HG03520 (cell line): ENCODE measurements at regions not wholly inside any gene's neighbourhood (a gene's known extent, or its start where the extent isn't known, plus 50 kb on each side); places are given as distances from the start of the nearest gene placed in this dataset.

Source experiments
- ATAC-seq: cut with Tn5 transposase; IDR thresholded peaks from one replicate; pipeline ENCODE4 v1.9.1; 2021; ENCODE audit warnings: mild to moderate bottlenecking, moderate library complexity; ENCODE audit not compliant: unreplicated experiment

- no peak for ATAC-seq
Observed at GRCh38 chr2:18800240-18800971, 211.0 kb upstream of the NT5C1B start.

GRCh38 chr2:18799397-18799796 is 210.0 kb upstream of the NT5C1B start:
- ATAC-seq: no peak

DNA sequence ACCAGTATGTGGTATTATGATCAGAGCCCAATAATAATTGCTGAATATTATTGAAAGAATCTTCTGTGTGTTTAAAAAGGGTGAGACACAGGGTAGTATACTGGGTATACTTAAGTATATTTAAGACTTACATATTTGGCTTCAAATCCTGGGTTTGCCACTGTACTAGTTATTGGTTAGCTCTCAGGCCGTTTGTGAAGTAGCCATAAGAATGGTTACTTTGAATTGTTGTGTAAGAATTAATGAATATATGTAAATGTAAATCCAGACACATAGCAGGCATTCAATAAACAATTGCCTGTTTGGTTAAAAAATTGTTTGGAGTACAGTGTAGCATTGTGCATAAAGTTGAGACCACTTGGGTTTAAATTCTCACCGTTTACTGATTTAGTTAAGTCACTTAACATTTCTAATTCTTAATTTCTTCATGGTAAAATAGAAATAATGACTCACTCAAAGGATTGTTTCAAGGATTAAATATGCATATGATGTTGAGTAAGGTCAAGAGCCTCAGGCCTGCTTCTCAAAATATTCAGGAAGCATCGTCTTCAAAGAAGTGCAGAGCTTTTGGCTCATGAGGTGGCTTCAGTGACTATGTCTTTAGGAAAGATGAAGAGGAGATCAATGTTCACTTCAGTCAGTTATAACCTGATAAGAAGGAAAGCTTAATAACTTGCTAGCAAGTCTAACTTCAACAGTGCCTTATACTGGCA is 207.9 kb upstream of the NT5C1B start:
- ATAC-seq: no peak

- ATAC-seq: no peak
Observed at GRCh38 chr2:18795906-18796305, 206.5 kb upstream of the NT5C1B start.

GRCh38 chr2:18792684-18793083 is 203.3 kb upstream of the NT5C1B start:
- ATAC-seq: no peak

DNA sequence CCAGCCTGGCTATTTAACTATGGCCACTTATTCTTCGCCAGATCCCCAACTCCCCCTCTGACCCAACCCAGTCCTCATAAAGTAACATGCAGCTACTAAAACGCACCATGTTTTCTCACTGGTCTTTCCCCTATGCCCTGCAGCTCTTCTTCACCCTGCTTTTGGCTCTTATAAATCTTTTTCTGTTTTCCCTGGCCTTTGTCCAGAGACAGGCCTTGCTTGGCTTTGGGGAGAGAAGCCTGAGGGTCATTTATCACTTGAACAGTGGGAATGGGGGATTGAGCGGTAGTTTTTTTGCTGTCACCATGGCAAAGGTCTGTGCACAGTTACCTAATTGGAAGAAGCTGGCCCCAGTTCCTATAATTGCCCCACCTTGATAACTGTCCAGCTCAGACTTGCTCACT is 202.9 kb upstream of the NT5C1B start:
- no peak for ATAC-seq

GRCh38 chr2:18791172-18791797 is 201.9 kb upstream of the NT5C1B start:
- no peak for ATAC-seq

- ATAC-seq: no peak
Observed at GRCh38 chr2:18790509-18791171, 201.3 kb upstream of the NT5C1B start.

DNA sequence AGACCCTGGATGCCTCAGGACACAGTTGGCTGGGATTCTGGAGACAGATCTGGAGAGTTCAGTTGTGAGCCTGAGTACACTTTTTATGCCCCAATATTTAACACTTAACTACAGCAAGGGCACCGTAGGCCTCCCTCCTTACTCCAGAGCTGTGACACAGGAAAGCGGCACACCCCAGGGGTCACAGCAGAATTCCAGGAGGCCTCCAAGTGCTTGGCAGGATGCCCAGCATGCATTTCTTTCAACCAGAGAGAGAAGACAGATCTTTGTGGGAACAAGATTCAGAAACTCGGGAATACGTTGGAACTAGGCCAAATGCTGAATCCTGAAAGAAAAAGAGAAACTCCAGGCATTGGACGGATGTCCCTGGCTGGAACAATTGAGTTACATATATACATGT is 199.2 kb upstream of the NT5C1B start:
- no peak for ATAC-seq

GRCh38 chr2:18787726-18788125 is 198.4 kb upstream of the NT5C1B start:
- ATAC-seq: no peak

DNA sequence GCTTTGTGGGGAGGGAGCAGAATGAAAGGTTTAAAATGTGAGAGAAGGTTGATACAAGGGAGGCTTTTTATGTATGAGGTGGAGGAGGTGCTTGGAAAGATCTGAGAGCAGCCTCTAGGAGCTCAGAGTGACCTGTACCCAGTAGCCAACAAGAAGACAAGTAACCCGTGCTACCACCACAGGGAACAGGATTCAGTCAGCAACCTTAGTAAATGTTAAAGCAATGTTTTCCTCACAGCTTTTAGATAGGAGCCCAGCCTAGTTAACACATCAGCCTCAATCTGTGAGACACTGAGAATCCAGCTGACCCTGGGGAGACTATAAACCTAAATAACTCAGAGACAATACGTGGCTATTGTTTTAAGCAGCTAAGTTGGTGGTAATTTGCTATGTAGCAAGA is 194.9 kb upstream of the NT5C1B start:
- no peak for ATAC-seq

- no peak for ATAC-seq
Observed at GRCh38 chr2:18781541-18782280, 192.3 kb upstream of the NT5C1B start.

- ATAC-seq: no peak
Observed at GRCh38 chr2:18777250-18777812, 188.0 kb upstream of the NT5C1B start.

GRCh38 chr2:18771212-18771611 is 181.8 kb upstream of the NT5C1B start:
- no peak for ATAC-seq

DNA sequence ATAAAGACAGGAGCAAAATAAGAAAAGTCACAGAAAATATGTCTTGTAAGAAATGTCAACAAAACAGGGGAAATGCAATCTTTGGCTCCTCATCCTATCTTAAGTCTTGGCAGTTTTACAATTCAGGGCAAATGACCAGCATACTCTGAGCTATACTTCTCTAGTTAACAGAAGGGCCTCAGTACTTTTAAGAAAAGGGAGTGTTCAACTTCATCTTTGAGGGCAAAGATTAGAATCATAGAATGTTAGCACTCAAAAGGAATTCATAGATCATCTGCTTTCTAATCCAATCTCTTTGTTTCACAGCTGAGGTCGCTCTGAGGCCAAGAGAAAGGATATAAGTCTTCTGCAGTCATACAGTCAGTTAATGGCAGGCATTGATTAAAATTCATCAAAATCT is 174.0 kb upstream of the NT5C1B start:
- no peak for ATAC-seq

DNA sequence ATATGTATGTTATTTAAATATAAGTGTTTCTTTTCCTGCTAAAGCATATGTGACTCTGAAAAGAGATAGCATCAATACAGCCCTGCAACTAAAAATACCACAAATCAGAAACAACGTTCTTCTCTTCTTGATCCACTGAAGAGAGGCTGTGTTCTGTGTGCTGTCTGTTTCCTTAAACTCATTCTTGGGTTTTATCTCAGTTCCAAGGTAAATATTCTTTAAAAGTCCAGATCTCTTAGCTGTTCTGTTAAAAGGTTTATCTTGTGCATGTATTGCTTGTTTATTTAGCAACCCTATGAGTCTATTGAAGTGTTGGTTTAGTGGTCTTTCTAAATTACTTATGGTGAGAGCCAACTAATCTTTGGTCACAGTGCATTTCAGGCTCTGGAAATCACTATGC is 173.3 kb upstream of the NT5C1B start:
- ATAC-seq: no peak

GRCh38 chr2:18754286-18754685 is 164.9 kb upstream of the NT5C1B start:
- ATAC-seq: no peak

DNA sequence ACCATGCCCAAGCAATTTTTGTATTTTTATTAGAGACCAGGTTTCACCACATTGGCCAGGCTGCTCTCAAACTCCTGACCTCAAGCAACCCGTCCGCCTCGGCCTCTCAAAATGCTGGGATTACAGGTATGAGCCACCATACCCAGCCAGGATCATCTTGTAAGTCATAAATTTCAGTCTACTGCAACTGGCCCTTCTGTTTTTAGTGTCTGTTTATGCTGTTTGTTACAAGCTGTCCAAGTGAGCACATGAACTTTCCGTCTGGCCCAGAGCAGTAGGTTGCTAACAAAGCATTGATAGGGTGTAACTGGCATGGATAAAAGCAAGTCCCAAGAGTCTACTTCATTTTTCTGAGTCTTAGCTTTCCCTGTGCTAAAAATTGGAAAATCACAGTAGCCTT is 164.4 kb upstream of the NT5C1B start:
- ATAC-seq: no peak

- no peak for ATAC-seq
Observed at GRCh38 chr2:18752667-18753422, 163.5 kb upstream of the NT5C1B start.

GRCh38 chr2:18752022-18752493 is 162.7 kb upstream of the NT5C1B start:
- ATAC-seq: no peak
